HCT116 (cell line): ENCODE measurements at regions not wholly inside any gene's neighbourhood (a gene's known extent, or its start where the extent isn't known, plus 50 kb on each side); places are given as distances from the start of the nearest gene placed in this dataset.

Experiments used
- CEBPB ChIP-seq: IDR thresholded peaks from 2 replicates; pipeline ENCODE4 v1.6.1; 2012; ENCODE audit warnings: low read depth
- EZH2 ChIP-seq: fragments of 200-600 bp; sonication (generic); IDR thresholded peaks from 2 replicates; pipeline ENCODE4 v1.6.1; 2017; ENCODE audit warnings: antibody characterized with exemption, mixed run types
- POLR2A ChIP-seq: IDR thresholded peaks from 2 replicates; pipeline ENCODE4 v1.7.0; 2011; ENCODE audit warnings: borderline replicate concordance; ENCODE audit not compliant: insufficient read depth, insufficient read length; ENCODE audit errors: extremely low read depth
- POLR2AphosphoS5 ChIP-seq: IDR thresholded peaks from 2 replicates; pipeline ENCODE4 v1.6.1; 2011; ENCODE audit warnings: mild to moderate bottlenecking, low read depth, low read length, moderate library complexity
- TF ChIP-seq, protein P1 (sequence below), 3 experiments: fragments of 200-600 bp in 1 of 3; sonication (generic) in 1 of 3; IDR thresholded peaks in 2 of 3; conservative IDR thresholded peaks in 1 of 3; 2 replicates each; pipeline ENCODE4 v1.5.1; 2012 to 2017; ENCODE audit warnings: low read depth in 2 of 3, low read length in 2 of 3, antibody characterized with exemption in 1 of 3, borderline replicate concordance in 1 of 3, control low read depth in 1 of 3, mild to moderate bottlenecking in 1 of 3, mixed read lengths in 1 of 3, mixed run types in 1 of 3, moderate library complexity in 1 of 3; ENCODE audit not compliant: insufficient read depth in 1 of 3

DNA sequence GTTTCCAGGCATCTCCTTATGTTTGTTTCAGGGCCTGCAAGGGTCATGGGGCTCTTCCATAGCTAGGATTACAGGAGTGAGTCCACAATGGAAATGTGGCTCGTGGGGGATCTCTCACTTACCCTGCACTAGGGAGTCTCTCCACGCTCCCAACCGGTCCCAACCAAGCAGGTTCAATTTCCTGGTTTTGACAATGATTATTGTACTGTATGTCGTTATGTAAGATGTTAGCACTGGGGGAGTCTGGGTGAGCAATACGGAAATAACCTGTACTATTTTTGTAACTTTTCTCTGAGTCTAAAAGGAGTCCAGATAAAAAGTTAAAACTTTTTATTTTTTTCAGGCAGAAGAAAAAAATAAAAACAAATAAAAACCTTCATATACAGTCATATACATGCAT is 325.7 kb upstream of the RGS6 start:
- TF ChIP-seq, protein P1, sequence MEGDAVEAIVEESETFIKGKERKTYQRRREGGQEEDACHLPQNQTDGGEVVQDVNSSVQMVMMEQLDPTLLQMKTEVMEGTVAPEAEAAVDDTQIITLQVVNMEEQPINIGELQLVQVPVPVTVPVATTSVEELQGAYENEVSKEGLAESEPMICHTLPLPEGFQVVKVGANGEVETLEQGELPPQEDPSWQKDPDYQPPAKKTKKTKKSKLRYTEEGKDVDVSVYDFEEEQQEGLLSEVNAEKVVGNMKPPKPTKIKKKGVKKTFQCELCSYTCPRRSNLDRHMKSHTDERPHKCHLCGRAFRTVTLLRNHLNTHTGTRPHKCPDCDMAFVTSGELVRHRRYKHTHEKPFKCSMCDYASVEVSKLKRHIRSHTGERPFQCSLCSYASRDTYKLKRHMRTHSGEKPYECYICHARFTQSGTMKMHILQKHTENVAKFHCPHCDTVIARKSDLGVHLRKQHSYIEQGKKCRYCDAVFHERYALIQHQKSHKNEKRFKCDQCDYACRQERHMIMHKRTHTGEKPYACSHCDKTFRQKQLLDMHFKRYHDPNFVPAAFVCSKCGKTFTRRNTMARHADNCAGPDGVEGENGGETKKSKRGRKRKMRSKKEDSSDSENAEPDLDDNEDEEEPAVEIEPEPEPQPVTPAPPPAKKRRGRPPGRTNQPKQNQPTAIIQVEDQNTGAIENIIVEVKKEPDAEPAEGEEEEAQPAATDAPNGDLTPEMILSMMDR (IDR thresholded peaks at IDR 0.05 in 2 of 3, conservative IDR thresholded peaks at IDR 0.05 in 1 of 3; ENCODE audit: borderline replicate concordance in 1 of 3, insufficient read depth in 1 of 3, low read depth in 2 of 3, low read length in 2 of 3) = no peak
- TF ChIP-seq POLR2A = no peak
- no peak for TF ChIP-seq POLR2AphosphoS5
- TF ChIP-seq EZH2 = no peak
- TF ChIP-seq CEBPB = no peak
